Thymus (tissue), 11 donors: ENCODE measurements at regions not wholly inside any gene's neighbourhood (a gene's known extent, or its start where the extent isn't known, plus 50 kb on each side); places are given as distances from the start of the nearest gene placed in this dataset.

ENCODE experiments used
- DNase-seq, 9 donors: peaks; one replicate each; pipeline ENCODE4 v3.0.0-alpha.2; 2013; ENCODE audit warnings: low spot score in 9 of 9, low read depth in 6 of 9, missing footprints in 1 of 9
- H3K27ac ChIP-seq, 2 donors: one replicate each; pipeline ENCODE4 v1.5.1; 2013; ENCODE audit warnings: control low read depth in 1 of 2, low read depth in 1 of 2, low read length in 1 of 2, mild to moderate bottlenecking in 1 of 2, moderate library complexity in 1 of 2
- H3K27me3 ChIP-seq, 2 donors: one replicate each; pipeline ENCODE4 v1.5.1; 2013; ENCODE audit warnings: low read length in 1 of 2; ENCODE audit not compliant: control insufficient read depth in 2 of 2, insufficient read depth in 1 of 2
- H3K36me3 ChIP-seq, 2 donors: one replicate each; pipeline ENCODE4 v1.5.1; 2013; ENCODE audit warnings: low read length in 1 of 2, mild to moderate bottlenecking in 1 of 2, moderate library complexity in 1 of 2; ENCODE audit not compliant: control insufficient read depth in 2 of 2, insufficient read depth in 2 of 2
- H3K4me1 ChIP-seq, 2 donors: one replicate each; pipeline ENCODE4 v1.5.1; 2013; ENCODE audit warnings: low read length in 2 of 2; ENCODE audit not compliant: control insufficient read depth in 2 of 2, insufficient read depth in 2 of 2
- H3K4me3 ChIP-seq, 2 donors: one replicate each; pipeline ENCODE4 v1.5.1; 2013; ENCODE audit warnings: low read length in 2 of 2, control low read depth in 1 of 2, mild to moderate bottlenecking in 1 of 2
- H3K9me3 ChIP-seq, 2 donors: one replicate each; pipeline ENCODE4 v1.5.1; 2013; ENCODE audit warnings: low read length in 1 of 2, mild to moderate bottlenecking in 1 of 2; ENCODE audit not compliant: control insufficient read depth in 2 of 2, insufficient read depth in 1 of 2
- WGBS: extraction: QIAGEN DNeasy Blood & Tissue Kit; methylation state at CpG from one replicate; pipeline ENCODE4 v1.1.7; 2013; 5-methylcytosine and 5-hydroxymethylcytosine counted together
- donor health status: healthy.

- Histone ChIP-seq H3K27me3 (no peaks in the 10 kb centered on the region), H3K9me3 (no peaks in the 10 kb centered on the region), H3K4me1 (no peaks in the 10 kb centered on the region), H3K27ac (no peak overlapping the region), H3K4me3 (no peak overlapping the region), H3K36me3 (no peaks in the 10 kb centered on the region)
- 100% methylated on average over 2 of the region's 2 CpGs for WGBS
- no peak for DNase-seq
Observed at GRCh38 chr1:234683127-234683860, 73.3 kb upstream of the IRF2BP2 start.

GRCh38 chr1:234681990-234682389 is 72.0 kb upstream of the IRF2BP2 start:
- no peak overlapping the region for H3K27ac ChIP-seq
- no peaks in the 10 kb centered on the region for H3K36me3 ChIP-seq
- 98% methylated on average over 2 of the region's 2 CpGs for WGBS
- DNase-seq: no peak
- no peaks in the 10 kb centered on the region for H3K4me1 ChIP-seq
- H3K9me3 ChIP-seq: no peaks in the 10 kb centered on the region
- no peak overlapping the region for H3K4me3 ChIP-seq
- no peaks in the 10 kb centered on the region for H3K27me3 ChIP-seq

DNA sequence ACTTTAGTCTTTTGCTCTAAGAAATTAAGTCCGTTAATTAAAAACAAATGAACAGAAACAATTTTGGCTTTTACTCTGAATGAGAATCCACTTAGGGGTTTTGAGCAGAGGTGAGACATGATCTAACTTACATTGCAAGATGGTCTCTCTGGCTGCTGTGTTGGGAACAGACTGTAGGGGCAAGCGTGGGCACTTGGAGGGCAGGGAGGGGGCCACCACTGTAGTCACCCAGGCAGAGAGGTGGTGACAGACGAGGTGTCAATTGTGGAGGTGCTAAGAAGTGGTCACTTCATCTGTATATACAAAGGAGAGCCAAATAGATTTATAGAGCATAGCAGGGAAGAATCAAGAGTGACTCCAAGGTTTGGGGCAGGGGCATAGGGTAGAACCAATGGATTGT is 71.1 kb upstream of the IRF2BP2 start:
- H3K9me3 ChIP-seq: no peaks in the 10 kb centered on the region
- peaks cover 3% of the 10 kb centered on the region in 2 donors for H3K4me1 ChIP-seq
- WGBS: over 99% methylated on average over 3 of the region's 3 CpGs
- H3K36me3 ChIP-seq: no peaks in the 10 kb centered on the region
- H3K4me3 ChIP-seq: no peak overlapping the region
- H3K27ac ChIP-seq: no peak overlapping the region
- no peaks in the 10 kb centered on the region for H3K27me3 ChIP-seq
- no peak for DNase-seq

DNA sequence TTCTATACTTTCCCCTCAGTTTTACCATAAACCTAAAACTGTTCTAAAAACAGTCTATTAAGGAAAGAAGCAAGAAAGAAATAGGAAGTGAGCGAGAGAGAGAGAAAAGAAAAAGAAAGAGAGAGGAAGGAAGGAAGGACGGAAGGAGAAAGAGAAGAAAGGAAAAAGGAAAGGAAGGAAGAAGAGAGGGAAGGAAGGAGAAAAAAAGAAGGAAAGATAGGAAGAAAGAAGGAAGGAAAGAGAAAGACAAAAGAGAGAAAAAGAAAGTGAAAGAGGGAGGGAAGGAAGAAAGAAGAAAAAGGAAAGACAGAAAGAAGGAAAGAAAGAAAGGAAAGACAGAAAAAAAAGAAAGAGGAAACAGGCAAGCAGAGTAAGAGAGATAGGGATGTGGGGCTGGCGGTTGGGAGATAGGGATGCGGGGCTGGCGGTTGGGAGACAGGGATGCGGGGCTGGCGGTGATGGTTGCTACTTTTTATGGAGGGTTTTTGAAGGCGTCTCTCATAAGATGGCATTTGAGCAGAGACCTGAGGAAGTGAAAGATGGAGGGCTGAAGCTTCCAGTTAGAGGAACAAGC is 70.4 kb upstream of the IRF2BP2 start:
- Histone ChIP-seq H3K9me3 (no peaks in the 10 kb centered on the region), H3K4me1 (peaks cover 3 to 8% of the 10 kb centered on the region in 2 donors), H3K4me3 (no peak overlapping the region), H3K27me3 (no peaks in the 10 kb centered on the region), H3K36me3 (no peaks in the 10 kb centered on the region), H3K27ac (no peak overlapping the region)
- 98% methylated on average over 8 of the region's 8 CpGs for WGBS
- DNase-seq: no peak

- no peak overlapping the region for H3K27ac ChIP-seq
- peaks cover 3 to 8% of the 10 kb centered on the region in 2 donors for H3K4me1 ChIP-seq
- H3K4me3 ChIP-seq: peak overlapping the region; percentile 39 to 54
- DNase-seq: peak; percentile 48 to 82 (median 64)
- H3K9me3 ChIP-seq: no peaks in the 10 kb centered on the region
- 12% methylated on average over 13 of the region's 13 CpGs for WGBS
- H3K27me3 ChIP-seq: no peaks in the 10 kb centered on the region
- no peaks in the 10 kb centered on the region for H3K36me3 ChIP-seq
Observed at GRCh38 chr1:234676103-234676594, 66.2 kb upstream of the IRF2BP2 start.

DNA sequence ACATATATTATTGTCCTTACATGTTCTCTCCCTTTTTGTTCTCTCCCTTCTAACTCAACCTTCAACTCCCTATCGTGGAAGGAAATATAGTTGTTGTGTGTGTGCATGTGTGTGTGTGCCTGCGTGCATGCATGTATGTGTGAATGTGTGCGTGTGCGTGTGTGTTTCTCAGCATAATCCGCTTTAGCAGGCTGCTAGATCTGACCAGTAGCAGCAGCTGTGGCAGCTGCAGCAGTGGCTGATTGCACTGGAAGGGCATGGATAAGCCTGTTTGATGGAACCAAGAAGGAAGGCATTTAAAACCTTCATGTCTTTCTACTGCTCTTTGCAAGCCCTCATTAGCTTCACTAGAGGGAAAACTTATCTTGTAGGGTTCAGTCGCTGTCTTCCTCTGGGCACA is 65.6 kb upstream of the IRF2BP2 start:
- Histone ChIP-seq H3K4me3 (no peak overlapping the region), H3K27me3 (no peaks in the 10 kb centered on the region), H3K27ac (peak overlapping the region in 1 of 2 donors; percentile 36)

DNA sequence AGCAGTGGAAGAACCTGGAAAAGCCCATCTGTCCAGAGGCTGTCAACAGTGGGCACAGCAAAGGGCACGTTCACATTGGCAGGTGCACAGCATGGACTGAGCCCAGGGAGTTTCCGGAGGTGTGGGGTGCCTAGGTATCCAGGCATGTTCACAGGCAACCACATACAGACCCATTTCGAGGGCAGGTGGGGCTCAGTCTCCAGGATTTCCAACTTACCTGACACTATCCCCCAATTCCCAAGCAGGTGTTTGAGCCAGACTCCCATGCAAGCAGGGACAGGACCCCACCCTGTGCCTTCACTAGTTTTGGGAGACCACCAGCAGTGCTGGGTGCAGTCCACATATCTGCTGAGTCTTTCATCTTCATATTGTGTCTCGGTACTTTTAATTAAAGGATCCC is 65.0 kb upstream of the IRF2BP2 start:
- Histone ChIP-seq H3K27ac (no peak overlapping the region), H3K27me3 (no peaks in the 10 kb centered on the region), H3K4me1 (peaks cover 3 to 8% of the 10 kb centered on the region in 2 donors), H3K36me3 (no peaks in the 10 kb centered on the region), H3K4me3 (no peak overlapping the region), H3K9me3 (no peaks in the 10 kb centered on the region)
- DNase-seq: no peak
- WGBS: 95% methylated on average over 4 of the region's 4 CpGs

More for the DNA sequence above, 65.6 kb upstream of the IRF2BP2 start:
- H3K4me1 ChIP-seq: peaks cover 3 to 8% of the 10 kb centered on the region in 2 donors
- WGBS: 97% methylated on average over 6 of the region's 6 CpGs
- no peaks in the 10 kb centered on the region for H3K9me3 ChIP-seq
- DNase-seq: no peak
- no peaks in the 10 kb centered on the region for H3K36me3 ChIP-seq

DNA sequence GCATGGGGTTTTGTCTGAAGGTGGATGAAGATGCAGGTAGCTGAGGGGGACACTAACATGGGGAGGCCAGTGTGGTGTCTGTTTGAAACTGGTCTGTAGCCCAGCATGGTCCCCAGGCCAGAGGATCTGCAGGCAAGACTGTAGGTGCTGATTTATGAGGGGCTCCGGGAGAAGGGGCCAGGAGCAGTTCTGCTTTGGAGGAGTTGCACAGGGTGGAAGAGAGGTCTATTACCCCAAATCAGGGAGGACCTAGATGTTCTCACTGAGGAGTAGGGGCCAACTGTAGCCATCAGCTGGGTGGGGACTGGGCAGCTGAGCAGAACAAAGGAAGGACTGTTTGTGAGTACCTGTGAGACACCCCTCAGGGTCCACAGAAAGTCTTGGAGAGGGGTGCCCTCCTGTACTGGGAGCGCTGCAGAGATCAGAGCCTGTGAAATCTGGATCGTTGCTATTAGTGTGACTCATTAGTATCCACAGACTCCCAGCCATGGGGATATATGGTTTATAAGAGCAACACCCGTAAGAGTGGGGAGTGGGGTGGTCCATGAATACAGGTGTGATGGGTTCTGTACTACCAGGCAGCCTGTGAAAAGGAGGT is 64.3 kb upstream of the IRF2BP2 start:
- H3K27ac ChIP-seq: no peak overlapping the region
- WGBS: 99% methylated on average over 4 of the region's 4 CpGs
- H3K9me3 ChIP-seq: no peaks in the 10 kb centered on the region
- H3K36me3 ChIP-seq: no peaks in the 10 kb centered on the region
- H3K4me1 ChIP-seq: peaks cover 3 to 8% of the 10 kb centered on the region in 2 donors
- DNase-seq: no peak
- H3K27me3 ChIP-seq: no peaks in the 10 kb centered on the region
- H3K4me3 ChIP-seq: no peak overlapping the region
